ENCODE measurements at regions not wholly inside any gene's neighbourhood (a gene's known extent, or its start where the extent isn't known, plus 50 kb on each side); places are given as distances from the start of the nearest gene placed in this dataset.
"Not testable (repeated sequence)": the region's sequence is repeated elsewhere in the genome, so short reads cannot be mapped to it uniquely, and the experiment has no call there.

- DNase-seq: no peak
Observed at GRCh38 chr2:36035137-36035536, 320.4 kb upstream of the CRIM1 start.

DNA sequence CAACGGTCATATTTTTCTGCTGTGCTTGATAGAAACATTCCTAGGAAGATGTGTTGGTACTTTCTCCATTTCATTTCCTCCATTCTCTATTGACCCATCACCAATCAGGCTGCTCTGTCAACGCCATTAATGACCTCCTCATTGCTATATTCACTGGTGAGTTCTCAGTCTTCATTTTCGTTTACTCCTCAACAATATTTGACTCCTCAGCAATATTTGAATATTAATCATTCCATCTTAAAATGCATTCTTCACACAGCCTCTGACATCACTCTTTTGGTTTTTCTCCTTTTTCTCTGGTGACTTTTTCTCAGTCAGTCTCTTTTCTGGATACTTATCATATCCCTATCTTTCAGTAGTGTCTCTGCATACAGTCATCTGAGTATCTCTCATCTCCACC lies 323.5 kb upstream of the CRIM1 start:
- no peak for DNase-seq

- DNase-seq: no peak
Observed at GRCh38 chr2:36031471-36031870, 324.1 kb upstream of the CRIM1 start.

- no peak for DNase-seq
Observed at GRCh38 chr2:36027616-36028015, 328.0 kb upstream of the CRIM1 start.

DNA sequence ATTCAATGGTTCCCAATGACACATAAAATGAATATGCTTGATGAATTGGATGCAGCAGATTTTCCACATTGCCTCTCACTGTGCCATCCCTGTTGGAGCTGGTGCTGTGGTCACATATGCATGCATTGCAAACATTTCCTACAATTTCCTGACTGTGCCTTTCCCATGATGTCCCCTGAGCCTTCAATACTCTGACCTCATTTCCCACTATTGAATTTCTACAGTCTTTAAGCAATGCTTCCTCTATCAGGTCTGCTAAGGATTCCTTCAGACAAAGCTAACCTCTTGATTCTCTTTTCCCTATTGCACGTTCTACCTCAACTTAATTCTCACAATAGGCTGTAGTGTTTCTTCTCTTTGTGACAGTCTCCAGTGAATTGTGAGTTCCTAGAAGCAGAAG lies 342.5 kb upstream of the CRIM1 start:
- no peak for DNase-seq

DNA sequence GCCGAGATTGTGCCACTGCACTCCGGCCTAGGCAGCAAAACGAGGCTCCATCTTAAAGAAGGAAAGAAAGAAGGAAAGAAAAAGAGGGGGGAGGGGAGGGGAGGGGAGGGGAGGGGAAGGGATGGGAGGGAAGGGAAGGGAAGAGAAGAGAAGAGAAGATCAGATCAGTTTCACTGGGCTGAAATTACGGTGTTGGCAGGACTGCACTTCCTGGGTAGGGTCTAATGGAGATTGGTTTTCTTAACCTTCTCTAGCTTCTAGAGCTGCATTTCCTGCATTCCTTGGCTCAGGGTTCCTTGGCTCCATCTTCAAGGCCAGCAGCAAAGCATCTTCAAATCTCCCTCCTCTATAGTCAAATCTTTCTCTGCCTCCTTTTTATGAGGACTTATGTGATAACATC lies 349.1 kb upstream of the CRIM1 start:
- no peak for DNase-seq

- DNase-seq: no peak
Observed at GRCh38 chr2:36002941-36003340, 352.6 kb upstream of the CRIM1 start.

DNA sequence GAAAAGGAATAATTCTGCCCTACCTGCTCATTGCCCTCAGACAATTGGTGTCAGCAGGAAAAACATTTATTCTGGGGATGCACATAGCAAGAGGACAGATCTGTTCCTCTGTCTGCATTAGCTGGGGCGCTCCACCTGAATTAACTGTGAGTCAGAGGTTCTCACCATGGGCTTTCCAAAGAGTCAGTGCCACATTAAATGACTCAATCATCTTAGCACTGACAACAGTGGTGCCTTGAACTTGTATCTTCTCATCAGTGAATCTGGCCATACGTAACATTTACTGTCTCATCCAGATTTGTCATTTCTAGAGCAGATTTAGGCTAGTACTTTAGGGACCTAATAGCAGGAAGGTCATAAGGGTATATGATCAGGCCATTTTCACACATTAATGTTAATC lies 358.1 kb upstream of the CRIM1 start:
- DNase-seq: no peak

DNA sequence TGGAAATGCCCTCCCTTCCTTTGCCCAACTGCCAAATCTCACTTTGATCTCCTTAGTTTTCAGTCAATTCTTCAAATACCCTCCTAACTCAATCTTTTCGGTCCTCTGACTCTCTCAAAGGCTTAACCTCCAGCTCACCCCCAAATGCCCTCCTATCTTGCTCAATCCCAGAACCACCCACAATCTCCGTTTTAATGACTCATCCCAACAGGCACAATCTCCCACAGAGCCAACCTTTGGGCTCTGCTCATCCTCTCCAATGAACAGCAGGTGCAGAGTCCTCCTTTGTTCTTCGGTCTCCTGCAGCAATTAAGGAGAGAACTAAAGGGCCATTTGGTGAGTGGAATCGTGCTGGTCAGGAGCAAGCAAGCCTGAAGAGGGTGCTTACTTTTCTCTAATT lies 366.1 kb upstream of the CRIM1 start:
- DNase-seq: no peak

GRCh38 chr2:35989040-35989439 lies 366.5 kb upstream of the CRIM1 start:
- DNase-seq: no peak

DNA sequence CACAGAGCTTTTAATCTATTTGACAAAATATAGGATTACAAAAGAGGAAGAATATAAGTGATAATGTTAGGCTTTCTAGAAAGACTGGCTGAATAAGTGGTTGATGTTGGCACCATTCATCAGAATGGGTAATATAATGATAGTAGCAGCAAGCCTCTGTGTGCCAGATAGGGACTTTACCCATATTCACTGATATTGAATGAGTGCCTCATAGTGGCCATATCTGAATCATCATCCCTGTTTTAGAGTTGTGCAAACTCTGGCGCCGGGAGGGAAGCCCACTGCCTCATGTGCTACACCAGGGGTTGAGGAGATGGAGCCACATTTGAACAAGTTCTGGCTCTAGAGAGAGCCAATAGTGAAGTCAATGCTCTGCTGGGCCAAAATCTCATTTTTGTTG lies 368.7 kb upstream of the CRIM1 start:
- DNase-seq: no peak

- DNase-seq: no peak
Observed at GRCh38 chr2:35978218-35978617, 377.4 kb upstream of the CRIM1 start.

GRCh38 chr2:35976611-35977010 lies 379.0 kb upstream of the CRIM1 start:
- no peak for DNase-seq

- no peak for DNase-seq
Observed at GRCh38 chr2:35973737-35974132, 381.8 kb upstream of the CRIM1 start.

- no peak for DNase-seq
Observed at GRCh38 chr2:35973132-35973736, 382.3 kb upstream of the CRIM1 start.

- DNase-seq: no peak
Observed at GRCh38 chr2:35963824-35964223, 391.8 kb upstream of the CRIM1 start.

GRCh38 chr2:35963357-35963756 lies 392.2 kb upstream of the CRIM1 start:
- no peak for DNase-seq

DNA sequence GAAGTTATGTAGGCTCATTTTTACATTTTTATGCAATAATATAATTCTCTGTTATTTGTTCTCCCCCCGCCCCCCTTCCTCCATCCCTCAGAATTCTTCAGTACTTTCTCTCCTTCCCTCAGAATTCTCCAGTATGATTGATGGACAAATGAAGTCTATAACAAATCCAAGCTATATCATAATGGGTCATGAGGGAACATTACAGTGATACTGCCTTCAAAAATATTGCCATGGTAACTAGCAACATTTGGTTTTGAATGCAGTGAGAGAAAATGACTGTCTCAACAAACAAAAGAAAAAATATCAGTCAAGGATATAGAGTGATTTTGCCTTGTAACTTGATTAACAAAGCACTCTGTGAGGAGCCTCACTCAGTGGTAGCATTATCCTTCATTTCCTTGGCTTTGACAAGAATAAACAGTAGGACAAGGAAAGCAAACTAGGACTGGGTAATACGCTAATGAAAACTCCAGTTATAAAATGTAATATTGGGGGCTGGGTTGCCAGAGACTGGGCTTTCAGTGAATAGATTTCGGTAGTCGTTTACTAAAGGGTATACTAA lies 392.9 kb upstream of the CRIM1 start:
- no peak for DNase-seq

DNA sequence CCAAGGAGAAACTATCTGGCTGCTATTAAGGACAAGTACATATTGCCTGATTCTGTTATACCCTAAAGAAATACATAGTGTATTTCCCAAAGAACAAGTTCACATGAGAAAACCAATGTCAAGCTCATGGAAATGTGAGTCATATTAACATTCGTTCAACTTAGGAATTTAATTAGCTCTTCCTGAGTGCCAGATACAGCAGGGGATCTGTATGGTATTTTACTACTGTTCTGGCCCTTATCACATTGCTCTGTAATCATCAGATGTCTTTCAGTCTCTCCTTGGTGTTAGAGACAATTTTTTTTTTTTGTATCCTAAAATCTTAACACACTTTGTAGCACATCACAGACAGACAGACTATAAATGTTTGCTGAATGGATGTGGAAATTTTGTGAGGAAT lies 395.0 kb upstream of the CRIM1 start:
- no peak for DNase-seq

- DNase-seq: not testable (repeated sequence)
Observed at GRCh38 chr2:35957053-35957452, 398.5 kb upstream of the CRIM1 start.

- DNase-seq: no peak
Observed at GRCh38 chr2:35946478-35946877, 409.1 kb upstream of the CRIM1 start.

- DNase-seq: no peak
Observed at GRCh38 chr2:35938838-35939237, 416.7 kb upstream of the CRIM1 start.

DNA sequence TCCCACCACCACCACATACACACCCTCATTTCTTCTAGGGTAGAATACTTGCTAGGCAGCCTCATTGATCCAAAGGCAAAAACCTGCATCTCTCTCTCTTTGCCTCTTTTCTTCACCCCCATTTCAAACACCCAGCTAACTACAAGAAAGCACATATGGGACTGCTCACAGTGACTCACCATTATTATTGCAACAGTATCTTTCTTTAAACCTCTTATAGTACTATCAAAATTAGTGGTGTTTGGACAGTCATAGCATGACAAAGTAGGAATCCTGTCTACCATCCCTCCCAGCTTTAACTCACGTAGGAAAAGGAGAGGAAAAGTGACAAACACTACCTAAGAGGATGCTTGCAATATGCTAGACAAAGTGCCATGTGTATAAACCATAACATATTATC lies 422.5 kb upstream of the CRIM1 start:
- no peak for DNase-seq

GRCh38 chr2:35932276-35932963 lies 423.2 kb upstream of the CRIM1 start:
- DNase-seq: no peak

DNA sequence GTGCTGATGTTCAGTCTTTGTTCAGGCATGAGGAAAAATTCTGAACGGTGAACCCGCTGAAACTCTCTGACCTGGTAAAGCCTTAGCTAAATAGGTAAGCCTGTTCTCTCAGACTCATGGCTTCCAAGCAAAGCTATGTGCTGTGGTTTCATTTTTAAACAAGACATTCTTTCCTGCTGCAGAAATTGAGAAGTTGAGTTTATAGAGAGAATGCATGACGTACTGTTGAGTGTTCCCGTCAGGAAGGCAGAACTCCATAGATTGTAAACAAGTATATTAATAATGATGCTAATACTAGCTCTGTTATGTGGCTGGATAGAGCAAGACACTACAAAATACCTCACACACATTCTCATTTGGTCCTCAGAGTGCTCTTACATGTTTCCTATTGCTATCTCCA lies 424.0 kb upstream of the CRIM1 start:
- no peak for DNase-seq

Data from NCI-H2081 (cell line).